ENCODE measurements at regions not wholly inside any gene's neighbourhood (a gene's known extent, or its start where the extent isn't known, plus 50 kb on each side); places are given as distances from the start of the nearest gene placed in this dataset.

DNA sequence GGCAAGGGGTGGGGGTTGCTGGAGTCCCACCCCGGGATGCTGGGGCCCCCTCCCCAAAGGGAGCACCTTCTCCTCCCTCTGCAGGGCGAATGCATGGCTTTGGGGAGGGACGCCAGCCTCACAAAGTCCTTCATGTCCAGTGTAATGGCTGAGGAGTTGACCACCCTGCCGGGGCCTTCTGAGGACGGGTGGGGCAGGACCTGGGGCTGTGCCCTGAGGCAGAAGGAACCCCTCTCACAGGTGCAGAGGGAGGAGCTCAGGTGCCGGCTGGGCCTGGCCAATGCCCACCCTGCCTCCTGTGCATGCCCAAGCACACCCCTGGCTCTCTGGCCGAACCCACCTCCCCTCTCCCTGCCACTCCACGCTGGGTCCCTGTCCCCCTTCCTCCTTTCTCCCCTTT, 64.3 kb upstream of the RNU6ATAC start:
- FAIRE-seq: no peak

DNA sequence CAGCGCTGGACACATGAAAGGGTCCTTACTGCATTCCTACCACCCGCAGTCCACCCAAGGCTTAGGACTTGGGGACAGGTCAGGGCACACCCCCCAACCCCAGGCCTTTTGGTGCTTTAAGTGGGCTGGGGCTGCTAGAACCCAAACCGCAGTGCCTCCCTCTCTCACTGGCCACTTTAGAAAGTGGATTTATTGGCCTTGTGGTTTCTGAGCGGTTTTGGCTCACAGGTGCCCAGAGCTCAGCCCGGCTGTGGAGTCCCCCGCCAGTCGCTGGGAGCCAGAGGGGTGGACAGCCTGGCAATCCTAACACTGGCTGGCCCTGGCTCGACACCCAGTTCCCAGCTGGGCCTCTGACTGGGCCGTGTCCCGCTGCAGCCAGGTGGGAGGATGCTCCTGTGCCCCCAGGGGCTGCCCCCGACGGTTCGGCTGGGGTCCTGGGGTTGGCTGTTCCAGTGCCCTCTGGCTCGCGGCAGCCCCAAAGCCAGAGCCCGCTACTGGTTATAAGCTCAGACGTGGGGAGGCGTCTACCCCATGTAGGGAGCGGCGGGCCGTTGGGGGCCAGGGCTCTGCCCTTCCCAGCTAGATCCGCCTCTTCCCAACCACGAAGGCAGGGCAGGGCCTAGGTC, 65.2 kb upstream of the RNU6ATAC start:
- no peak for FAIRE-seq

DNA sequence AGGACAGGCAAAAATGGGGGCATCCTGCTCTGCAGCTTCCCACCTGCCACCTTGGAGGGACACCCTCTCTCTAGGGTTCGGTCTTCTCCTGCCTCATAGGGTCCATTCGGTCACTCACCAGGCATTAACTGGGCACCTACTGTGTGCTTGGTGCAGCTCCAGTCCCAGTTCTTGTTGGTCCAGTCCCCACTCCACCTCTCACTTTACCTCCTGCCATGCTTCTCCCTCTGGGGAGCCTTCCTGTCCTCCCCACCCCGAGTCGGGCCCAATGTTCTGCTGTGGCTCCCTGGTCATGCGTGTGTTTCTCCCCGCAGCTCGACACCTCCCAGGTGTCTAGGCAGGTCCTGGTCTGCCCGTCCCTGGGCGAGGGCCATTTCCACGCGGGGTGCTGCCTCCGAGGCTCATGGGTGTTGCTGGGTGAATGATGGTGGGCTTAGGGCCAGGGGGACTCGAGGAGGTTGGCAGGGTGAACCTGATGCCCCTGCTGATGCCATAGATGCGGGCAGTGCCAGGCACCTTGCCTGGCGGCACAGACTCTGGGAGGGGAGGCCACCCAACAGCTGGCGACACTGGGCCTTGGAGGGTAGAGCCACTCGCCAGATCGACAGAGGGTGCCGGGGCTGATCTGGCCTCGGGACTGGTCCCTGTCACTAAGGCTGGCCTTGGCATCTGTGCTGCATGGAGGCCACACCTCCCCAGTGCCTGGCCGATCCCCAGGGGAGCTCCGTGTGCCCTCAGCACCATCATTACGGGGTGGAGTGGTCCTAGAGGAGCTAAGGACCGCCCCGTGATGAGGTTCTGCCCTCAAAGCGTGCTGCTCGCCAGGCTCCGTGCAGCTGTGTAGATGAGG, 66.0 kb upstream of the RNU6ATAC start:
- FAIRE-seq: no peak

DNA sequence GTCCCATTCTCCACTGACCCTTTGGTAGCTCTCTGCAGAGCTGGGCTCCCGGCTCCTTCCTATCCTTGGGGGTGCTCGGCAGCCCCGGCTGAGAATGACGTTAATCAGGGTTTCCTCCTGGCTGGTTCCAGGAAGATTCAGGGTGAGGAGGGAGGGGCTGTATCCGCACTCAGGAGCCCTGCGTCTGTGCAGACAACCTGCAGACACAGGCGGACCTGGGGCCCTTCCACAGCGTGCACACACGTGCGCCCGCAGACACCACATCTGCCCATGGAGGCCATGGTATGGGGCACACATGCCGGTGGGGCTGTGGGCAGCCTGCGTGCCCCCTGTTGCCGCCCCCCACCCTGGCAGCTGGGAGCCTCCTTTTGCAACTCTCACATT, 66.6 kb upstream of the RNU6ATAC start:
- no peak for FAIRE-seq

DNA sequence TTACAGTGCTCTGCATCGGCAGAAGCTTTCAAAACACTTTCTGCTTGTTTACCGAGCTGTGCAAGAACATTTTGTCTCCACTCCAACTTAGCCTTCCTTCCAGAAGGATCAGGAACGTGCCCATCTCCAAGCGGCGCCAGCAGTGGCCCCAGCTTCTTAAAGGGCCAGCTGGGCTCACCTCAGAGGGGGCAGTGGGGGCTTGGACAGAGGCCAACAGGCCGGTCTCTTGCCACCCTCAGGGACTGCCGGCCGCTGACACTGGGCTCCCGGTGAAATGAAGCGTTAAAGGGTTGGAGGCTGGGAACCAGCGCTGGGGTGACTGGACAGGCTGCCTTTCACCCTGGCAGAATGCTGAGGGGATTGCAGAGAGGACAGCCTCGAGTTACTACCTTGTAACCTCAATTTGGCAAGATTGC, 67.0 kb upstream of the RNU6ATAC start:
- no peak for FAIRE-seq

DNA sequence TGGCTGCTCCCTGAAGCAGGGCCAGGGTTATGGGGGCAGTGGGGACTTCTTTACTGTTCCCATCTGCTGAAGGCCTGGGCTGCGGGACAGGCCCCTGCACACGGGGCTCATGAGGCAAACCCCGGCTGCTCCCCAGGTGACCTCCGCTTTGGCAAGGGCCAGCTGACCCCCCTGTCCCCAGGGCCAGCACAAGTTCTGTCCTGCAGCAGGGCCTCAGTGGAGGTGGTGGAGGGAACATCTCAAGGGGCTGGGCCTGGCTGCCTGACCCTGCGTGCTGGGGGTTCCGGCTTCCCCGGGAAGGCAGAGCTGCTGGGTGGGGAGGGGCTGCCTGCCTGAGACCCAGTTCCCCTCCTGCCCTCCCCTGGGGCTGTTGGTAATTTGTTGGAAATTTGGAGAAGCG, 67.4 kb upstream of the RNU6ATAC start:
- FAIRE-seq: no peak

DNA sequence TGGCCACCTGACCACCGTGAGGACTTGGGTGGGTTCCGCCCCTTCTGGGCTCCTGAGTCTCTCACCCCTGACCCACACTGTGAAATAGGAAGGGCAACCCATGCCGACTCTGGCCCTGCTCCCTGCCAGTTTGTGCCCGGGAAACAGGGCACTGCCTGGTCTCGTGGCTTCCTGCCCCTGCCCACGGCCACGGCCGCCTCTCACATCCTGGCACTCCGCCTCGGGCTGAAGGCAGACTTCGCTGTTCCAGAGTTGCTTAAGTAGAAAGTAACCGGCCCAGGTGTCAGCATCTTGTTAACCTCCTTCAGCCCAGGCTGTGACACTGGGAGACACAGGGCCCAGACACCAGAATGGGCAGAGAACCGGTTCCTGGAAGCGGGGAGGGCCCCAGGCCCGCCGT, 68.7 kb upstream of the RNU6ATAC start:
- FAIRE-seq: no peak

DNA sequence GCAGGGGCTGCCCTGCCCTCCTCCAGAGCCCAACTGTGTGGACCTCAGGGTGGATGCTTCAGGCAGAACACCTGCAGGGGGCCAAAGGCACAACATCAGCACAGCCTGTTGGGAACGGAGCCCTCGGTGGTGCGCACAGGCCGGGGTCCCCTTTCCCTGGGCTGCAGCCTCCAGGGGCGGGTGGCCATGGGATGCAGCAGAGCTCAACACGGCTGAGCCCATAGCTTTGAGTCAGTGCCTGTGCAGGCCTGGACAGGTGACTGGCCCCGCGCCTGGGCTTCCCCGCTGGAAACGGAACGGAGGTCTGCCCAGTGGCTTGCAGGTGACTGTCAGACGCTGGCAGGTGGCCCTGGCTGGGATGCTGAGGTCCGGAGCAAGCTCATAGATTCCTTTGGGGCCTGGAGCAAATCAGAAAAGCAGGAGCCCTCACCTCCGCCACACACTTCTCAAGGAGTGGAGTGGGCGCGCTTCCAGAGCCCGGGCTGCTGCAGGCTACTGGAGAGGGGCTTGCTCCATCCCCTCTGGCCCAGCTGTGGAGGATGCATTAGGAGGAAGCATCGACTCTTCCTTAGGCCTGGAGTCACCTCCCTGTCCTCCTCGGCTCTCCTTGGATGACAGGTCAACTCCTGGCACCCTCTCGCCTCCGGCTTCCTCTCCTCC, 69.8 kb upstream of the RNU6ATAC start:
- no peak for FAIRE-seq

DNA sequence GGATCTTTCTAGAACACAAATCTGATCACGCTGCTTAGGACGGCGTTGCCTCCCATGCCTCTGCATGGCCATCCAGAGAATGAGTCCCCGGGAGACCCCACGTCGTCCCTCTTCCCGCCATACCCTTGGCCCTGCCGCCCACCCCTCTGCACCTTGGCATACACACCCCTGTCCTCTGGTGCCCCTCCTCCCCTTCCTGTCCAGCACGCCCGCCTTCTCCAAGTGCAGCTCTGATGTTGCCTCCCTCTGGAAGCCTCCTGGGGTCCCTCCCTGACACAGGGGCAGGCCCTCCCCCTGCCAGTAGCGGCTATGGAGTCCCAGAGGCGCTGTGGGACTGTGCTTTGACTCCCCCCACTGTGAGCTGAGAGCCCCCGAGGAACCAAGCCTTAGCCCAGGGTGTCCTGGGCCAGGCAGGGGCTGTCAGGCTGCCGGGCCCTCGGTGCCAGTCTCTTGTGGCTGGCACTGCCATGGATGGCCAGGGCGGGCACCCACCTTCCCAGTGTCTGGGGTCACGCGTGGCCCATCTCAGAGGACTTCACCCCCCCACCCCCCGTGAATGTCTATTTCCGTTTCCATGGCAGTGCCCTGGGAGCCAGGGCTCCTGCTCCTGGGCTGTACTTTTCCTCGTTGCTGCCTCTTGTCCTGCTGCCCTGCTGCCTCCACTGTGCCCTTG, 70.5 kb upstream of the RNU6ATAC start:
- no peak for FAIRE-seq

DNA sequence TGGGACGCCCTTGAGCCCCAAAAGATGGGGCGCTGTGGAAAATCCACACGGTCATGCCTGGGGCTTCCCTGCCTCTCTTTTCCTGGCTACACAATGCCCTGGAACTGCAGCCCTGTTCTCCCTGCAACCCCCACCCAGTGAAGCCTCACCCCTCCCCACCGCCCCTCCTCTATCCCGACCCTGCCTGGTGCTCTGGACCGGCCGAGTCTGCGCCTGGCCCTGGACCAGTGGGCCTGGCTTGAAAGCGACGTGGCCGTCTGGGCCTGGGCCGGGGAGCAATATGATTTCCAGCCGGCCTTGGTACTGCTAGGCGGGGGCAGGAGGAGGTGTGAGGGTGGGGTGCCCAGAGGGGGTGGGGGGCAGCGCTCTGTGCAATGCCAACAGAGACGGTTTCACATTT, 71.0 kb upstream of the RNU6ATAC start:
- no peak for FAIRE-seq

DNA sequence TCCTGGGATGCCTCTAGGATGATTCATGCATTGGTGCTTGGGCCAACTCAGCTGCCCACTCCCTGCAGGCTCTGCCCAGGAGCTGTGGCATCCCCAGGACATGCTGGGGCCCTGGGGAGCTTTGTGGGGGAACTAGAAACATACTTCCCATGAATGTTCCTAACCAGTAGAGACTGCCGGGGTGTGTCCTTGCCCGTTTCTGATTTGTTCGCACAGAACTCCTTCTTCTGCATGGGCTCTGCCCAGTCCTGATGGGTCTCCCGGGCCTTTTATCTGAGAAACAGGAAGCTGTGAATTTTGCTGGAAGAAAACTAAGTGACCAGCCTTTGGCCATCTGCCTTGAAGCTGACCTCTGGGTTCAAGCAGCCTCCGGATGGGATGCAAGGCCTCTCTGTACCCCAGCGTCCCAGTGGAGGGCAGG, 71.6 kb upstream of the RNU6ATAC start:
- no peak for FAIRE-seq

DNA sequence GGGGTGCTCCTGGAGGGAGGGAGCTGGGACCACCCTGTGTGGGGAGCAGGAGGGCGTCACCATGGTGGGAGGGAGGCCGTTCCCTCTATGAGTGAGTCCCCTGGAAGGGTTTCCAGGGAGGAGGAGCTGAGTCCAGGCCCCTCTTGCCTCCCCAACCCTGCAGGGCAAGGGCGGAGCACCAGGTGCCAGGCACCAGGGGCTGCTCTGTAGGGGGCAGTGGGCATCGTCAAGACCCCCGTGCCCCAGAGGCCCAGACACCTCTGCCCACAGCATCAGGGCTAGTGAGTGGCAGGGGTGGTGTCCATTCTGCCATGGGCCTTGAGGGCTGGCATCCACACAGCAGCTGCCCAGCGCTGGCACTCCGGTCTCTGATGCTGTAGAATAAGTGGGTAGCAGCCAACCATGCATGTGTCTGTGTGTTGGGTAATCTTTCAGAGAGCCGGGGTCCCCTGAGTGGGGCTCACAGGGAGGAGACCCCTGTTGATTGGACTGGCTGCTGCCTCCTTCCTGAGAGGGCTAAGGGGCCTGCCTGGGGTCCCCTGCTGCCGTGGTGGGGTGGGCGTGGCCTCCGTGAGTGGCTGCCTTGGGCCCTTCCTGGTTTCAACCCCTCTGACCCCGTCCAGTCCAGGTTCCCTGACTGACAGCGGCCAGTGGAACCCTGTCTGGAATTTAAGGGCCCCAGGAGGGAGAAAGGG, 72.7 kb upstream of the RNU6ATAC start:
- no peak for FAIRE-seq

DNA sequence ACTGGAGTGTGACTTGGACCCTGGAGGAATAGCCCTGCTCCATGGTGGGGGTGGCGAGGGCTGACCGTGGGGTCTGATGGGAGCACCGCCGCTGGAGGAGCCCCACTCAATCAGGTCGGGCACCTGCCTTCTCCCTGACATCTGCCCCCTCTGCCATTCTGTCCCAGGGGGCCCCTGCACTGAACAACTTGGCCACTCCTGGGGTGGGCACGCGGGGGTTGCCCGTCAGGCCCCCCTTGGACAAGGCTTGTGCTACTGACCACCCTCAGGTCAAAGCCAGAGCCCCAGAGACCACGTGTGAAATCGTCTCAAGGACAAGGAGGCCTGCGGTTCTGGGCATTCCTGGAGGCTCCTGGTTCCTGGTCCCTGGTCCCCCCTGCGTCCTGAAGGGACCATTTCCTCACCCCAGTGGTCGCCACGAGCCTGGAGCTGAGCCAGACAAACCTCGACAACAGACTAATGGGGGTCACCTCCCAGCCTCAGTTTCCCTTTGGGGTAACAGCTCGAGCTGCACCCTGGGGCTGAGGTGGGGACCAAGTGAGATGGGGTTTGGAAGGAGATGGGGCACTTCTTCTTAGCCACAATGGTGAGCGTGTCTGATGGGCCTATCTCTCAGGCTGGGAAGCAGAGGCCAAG, 73.4 kb upstream of the RNU6ATAC start:
- no peak for FAIRE-seq

DNA sequence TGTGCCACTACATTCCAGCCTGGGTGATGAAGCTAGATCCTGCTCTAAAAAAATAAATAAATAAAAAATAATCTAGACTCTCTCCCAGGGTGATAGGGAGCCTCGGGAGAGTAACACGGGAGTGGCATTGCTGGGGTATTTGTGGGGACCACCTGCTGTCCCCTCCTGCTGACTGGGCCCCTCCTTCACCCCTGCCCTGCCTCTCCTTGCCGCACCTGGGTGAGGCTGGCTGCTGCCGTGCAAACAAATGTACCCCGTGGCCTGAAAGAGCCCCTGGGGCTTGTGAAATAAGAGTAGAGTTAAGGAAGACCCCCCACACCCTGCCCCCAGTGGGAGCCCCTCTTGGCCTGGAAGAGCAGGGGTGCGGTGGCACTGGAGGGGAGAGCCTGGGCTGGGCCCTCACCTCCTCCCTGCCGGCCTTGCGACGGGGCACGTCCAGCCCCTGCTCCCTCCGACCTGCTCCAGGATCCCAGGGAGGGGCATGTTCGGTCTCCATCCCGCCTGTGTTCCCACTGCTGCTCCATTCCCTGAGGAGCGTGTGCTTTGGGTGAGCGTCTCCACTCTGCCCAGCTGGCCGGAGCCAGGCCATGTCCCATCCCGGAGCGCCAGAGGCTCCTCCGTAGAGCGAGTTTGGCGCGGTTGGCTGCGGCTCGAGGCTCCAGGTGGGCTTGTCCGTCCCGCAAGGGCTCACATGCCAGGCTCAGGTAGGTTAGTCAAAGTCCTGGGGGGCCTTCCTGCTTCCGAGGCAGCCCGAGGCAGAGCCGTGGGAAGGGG, 75.0 kb upstream of the RNU6ATAC start:
- no peak for FAIRE-seq

DNA sequence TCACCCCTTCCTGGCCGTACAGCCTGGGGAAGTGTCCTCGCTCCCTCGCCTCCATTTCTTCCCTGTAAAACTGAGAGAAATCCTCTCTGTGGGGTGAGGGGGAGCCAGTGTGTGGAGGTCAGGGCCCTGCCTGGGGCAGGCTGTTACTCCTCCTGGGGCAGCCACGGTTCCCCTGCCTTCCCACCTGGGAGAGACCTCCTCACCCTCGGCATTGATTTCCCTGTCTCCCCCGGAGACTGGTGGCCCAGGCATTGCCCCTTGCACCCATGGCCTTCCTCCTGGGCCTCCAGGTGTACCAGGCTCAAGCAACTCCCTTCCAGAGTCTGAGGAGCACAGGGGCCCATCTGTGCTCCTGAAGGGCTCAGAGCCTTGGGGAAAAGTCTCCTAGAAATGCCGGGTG, 75.6 kb upstream of the RNU6ATAC start:
- no peak for FAIRE-seq

DNA sequence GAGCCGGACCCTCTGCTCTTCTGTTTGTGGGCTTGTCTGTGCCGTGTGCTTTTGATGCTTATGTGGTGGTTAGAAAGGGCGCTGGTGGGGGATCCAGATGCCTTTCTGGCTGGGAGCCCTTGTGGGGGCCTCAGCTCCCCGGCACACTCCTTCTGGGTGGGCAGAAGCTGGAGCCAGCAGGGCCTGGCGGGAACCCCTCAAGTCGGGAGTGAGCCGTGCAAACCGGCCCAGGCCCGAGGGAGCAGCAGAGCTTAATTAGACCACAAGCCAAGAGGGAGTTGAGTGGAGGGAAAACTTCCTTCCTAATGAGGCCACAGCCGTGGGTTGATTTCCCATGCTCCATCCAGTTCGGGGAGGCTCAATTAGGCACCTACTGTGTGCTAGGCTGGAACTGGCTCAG, 76.0 kb upstream of the RNU6ATAC start:
- FAIRE-seq: no peak

DNA sequence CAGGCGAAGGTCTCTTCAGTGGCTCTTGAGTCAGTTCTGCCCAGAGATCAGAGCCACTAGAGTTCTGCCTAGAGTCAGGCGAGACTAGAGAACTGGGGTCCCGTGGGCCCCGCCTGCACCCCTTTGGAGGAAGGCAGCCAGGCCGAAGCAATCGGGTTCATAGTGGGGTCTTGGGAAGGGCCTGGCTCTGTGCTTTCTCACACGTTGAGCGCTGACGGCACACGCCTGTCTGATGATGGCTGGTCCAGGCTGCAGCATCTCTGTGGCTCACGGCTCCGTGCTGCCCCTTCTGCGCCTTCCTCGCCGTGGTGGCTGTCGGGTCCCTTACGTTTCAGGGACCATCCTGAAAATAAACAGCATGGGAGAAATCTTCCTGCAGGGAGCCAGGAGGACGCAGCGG, 78.3 kb upstream of the RNU6ATAC start:
- FAIRE-seq: no peak

DNA sequence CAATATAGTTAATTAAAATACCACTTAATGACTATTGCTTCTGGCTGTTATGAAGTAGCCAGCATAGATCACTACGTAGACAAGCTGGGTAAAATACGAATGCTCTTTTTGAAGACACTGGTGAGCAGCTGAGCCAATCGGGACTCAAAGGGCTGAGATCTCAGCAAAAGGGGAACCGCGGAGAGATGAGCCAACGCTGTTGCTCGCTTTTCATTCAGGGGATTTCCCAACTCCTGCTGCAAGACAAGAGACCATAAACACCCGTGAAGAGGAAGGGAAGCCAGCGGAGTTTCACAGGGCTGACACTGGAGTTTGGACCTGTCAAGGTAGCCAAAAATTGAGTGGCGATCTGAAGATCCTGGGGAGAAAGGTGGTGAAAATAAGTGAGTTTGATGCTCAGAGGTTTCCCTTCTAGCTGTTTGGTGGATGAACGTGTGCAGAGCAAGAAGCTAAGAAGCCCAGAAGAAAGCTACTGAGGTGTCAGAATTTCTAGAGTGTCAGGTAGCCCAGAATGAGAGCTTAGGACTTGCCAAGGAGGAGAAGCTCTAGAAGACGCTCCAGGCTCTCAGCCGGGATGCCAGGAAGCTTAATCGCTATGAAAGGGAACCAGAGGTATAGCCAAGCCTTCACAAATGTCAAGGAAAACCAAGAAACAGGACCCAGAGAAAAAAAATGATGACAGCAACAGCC, 79.6 kb upstream of the RNU6ATAC start:
- no peak for FAIRE-seq

DNA sequence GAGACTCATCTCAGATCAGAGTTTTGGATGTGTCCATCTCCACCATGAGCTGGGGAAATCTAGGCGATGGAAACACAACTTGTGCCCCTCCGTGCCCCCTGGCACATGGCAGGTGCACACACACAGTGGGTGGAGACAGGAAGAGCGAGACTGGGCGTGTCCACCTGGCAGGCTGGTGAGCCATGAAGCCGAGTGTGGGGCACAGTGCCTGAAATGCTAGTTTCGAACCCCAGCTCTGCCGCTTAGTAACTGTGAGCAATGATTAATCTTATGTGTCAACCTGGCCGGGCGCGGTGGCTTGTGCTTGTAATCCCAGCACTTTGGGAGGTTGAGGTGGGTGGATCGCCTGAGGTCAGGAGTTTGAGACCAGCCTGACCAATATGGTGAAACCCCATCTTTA, 80.8 kb upstream of the RNU6ATAC start:
- no peak for FAIRE-seq

DNA sequence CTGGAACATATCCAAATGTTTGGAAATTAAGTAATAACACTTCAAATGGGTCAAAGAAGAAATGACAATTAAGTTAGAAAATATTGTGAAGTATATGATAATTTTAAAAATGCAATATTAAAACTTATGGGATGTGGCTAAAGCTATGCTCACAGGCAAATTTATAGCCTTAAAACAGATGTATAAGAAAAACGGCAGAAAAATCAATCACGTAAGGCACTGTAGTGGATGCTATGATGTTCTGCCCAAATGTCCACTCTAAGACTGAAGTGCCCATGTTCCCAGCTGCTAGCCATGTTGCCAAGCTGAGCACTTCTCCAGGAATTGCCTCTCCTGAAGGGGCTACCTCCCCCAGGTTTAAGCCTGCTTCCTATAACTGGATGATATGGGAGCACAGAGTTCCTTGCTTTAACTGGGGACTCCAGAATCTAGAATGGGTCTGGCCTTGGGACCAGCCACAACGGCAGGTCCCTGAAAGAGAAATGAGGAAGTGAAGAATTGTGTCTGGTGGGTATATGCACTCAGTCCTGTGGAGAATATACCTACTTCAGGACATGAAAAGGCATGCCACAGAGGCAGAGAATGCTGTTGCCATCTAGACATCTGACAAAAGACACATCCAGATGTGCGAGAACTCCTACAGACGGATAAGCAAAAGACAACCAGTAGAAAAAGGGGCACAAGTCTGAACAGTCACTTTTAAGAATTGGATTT, 78.2 kb upstream of the RXRA start:
- no peak for FAIRE-seq

All from endometrium (tissue), 2 donors.